ENCODE measurements at regions not wholly inside any gene's neighbourhood (a gene's known extent, or its start where the extent isn't known, plus 50 kb on each side); places are given as distances from the start of the nearest gene placed in this dataset.

DNA sequence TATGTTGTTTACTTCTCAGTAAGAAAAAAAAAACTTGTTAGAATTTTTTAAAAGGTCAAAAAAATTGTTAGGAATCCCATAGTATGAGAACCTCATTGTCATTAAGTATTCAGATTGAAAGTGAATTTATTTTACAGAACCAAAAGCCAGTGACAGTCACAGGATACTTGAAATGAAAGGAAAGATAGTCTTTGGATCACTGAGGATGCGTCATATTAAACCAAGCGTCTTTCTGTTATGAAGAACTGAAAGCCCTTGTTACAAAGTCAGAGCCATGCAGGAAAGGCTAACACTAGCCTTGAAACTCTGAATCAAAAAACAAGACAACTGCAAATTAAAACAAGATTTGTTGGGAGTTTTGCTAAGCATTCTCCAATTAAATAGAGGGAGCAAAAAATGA, 1348.0 kb upstream of the SLC10A2 start:
- TF ChIP-seq, protein P1, sequence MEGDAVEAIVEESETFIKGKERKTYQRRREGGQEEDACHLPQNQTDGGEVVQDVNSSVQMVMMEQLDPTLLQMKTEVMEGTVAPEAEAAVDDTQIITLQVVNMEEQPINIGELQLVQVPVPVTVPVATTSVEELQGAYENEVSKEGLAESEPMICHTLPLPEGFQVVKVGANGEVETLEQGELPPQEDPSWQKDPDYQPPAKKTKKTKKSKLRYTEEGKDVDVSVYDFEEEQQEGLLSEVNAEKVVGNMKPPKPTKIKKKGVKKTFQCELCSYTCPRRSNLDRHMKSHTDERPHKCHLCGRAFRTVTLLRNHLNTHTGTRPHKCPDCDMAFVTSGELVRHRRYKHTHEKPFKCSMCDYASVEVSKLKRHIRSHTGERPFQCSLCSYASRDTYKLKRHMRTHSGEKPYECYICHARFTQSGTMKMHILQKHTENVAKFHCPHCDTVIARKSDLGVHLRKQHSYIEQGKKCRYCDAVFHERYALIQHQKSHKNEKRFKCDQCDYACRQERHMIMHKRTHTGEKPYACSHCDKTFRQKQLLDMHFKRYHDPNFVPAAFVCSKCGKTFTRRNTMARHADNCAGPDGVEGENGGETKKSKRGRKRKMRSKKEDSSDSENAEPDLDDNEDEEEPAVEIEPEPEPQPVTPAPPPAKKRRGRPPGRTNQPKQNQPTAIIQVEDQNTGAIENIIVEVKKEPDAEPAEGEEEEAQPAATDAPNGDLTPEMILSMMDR (IDR thresholded peaks at IDR 0.05), result no peak
- TF ChIP-seq POLR2A (IDR thresholded peaks at IDR 0.05), result no peak
